ENCODE measurements at regions not wholly inside any gene's neighbourhood (a gene's known extent, or its start where the extent isn't known, plus 50 kb on each side); places are given as distances from the start of the nearest gene placed in this dataset.

- no peak for TF ChIP-seq CTCF (IDR thresholded peaks at IDR 0.05)
- TF ChIP-seq POLR2A (IDR thresholded peaks at IDR 0.05): no peak
- no peak for TF ChIP-seq POLR2AphosphoS5 (IDR thresholded peaks at IDR 0.05)
- TF ChIP-seq EP300 (IDR thresholded peaks at IDR 0.05): no peak
- no peak overlapping the region for H3K27ac ChIP-seq
- H3K9me3 ChIP-seq: no peaks in the 10 kb centered on the region
- H3K4me1 ChIP-seq: no peaks in the 10 kb centered on the region
- H3K36me3 ChIP-seq: no peaks in the 10 kb centered on the region
- H3K27me3 ChIP-seq: no peaks in the 10 kb centered on the region
- 64% methylated on average over 4 of the region's 4 CpGs for WGBS
- DNase-seq (ENCODE audit: low spot score in 2 of 2): no peak
- no peak overlapping the region for H3K4me3 ChIP-seq
Measured at GRCh38 chr5:33198836-33199235, 241.9 kb upstream of the TARS1 start.

DNA sequence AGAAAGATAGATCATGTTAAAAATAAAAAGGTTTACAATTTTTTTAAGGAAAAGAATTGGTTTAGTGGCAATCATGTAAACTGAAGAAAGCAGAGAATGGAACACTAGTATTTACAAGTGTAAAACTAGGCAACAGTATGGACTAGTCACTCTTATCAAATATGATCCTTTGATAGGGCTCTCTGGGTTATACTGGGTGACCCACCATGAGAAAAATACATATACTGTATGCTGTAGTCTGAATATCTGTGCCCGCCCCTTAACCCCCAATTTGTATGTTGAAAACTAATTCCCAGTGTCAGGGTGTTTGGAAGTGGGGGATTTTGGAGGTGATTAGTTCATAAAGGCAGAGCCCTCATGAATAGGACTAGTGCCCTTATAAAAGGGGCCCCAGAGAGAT, 236.8 kb upstream of the TARS1 start:
- no peaks in the 10 kb centered on the region for H3K9me3 ChIP-seq
- no peaks in the 10 kb centered on the region for H3K27me3 ChIP-seq
- WGBS: 90% methylated on average over 1 of the region's 1 CpG
- H3K27ac ChIP-seq: no peak overlapping the region
- no peak overlapping the region for H3K4me3 ChIP-seq
- no peaks in the 10 kb centered on the region for H3K36me3 ChIP-seq
- TF ChIP-seq POLR2AphosphoS5 (IDR thresholded peaks at IDR 0.05) (no peak), CTCF (IDR thresholded peaks at IDR 0.05) (no peak)
- DNase-seq (ENCODE audit: low spot score in 2 of 2): no peak
- H3K4me1 ChIP-seq: no peaks in the 10 kb centered on the region

DNA sequence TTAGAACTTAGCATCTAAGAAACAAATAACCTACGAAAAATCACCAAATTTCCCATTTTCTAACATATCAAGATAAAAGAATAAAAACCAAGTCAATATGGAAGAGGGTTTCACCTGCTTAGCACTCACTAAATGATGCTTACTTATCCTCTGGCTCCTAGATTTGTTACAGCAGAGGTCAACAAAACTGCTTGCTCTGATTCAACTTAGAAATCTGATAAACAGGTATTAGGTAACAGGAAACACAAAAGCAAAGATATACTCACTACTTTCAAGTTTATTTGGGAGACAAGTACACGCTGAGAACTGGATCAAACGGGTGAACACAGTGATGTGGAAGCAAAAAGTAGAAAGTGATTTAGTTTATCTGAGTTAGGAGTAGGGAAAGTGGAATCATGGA, 235.7 kb upstream of the TARS1 start:
- Histone ChIP-seq H3K27ac (no peak overlapping the region), H3K27me3 (no peaks in the 10 kb centered on the region), H3K36me3 (no peaks in the 10 kb centered on the region), H3K4me3 (no peak overlapping the region), H3K9me3 (no peaks in the 10 kb centered on the region), H3K4me1 (no peaks in the 10 kb centered on the region)
- 78% methylated on average over 3 of the region's 3 CpGs for WGBS
- TF ChIP-seq CTCF (IDR thresholded peaks at IDR 0.05) (no peak), EP300 (IDR thresholded peaks at IDR 0.05) (no peak), POLR2A (IDR thresholded peaks at IDR 0.05) (no peak), POLR2AphosphoS5 (IDR thresholded peaks at IDR 0.05) (no peak)
- no peak for DNase-seq (ENCODE audit: low spot score in 2 of 2)

DNA sequence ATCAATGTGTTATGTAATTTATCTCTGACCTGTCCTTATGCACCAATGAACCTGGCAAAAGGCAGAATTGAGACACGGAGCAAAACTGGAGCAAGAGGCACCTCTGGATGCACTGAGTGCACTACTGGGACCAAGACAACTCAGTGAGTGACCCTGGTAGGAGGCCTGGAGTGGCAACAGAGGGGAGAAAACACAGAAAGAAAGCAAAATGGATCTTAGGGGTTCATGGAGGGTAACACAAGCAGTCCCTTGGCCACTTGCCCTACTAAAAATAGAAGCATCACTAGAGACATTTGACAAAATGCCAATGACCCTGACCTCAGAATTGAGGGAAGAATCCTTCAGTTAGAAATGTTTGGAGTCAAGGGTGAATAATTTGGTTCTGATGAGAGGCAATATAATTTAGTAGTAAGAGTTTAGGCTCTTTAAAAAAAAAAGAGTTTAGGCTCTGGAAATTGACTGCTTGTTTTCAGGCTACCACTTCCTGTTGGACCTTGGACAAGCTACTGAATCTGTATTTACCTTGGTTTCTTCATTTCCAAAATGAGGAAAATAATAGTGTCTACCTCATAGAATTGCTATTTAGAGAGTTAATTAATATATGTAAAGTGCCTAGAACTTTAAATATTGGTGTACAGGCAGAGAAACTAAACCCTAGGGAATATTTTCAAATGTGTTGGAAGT, 234.9 kb upstream of the TARS1 start:
- TF ChIP-seq EP300 (IDR thresholded peaks at IDR 0.05) (no peak), POLR2A (IDR thresholded peaks at IDR 0.05) (no peak), CTCF (IDR thresholded peaks at IDR 0.05) (no peak)
- no peak for DNase-seq (ENCODE audit: low spot score in 2 of 2)
- Histone ChIP-seq H3K27ac (no peak overlapping the region), H3K27me3 (no peaks in the 10 kb centered on the region), H3K36me3 (no peaks in the 10 kb centered on the region), H3K4me3 (no peak overlapping the region), H3K9me3 (no peaks in the 10 kb centered on the region), H3K4me1 (no peaks in the 10 kb centered on the region)
- 70% methylated on average over 1 of the region's 1 CpG for WGBS

DNA sequence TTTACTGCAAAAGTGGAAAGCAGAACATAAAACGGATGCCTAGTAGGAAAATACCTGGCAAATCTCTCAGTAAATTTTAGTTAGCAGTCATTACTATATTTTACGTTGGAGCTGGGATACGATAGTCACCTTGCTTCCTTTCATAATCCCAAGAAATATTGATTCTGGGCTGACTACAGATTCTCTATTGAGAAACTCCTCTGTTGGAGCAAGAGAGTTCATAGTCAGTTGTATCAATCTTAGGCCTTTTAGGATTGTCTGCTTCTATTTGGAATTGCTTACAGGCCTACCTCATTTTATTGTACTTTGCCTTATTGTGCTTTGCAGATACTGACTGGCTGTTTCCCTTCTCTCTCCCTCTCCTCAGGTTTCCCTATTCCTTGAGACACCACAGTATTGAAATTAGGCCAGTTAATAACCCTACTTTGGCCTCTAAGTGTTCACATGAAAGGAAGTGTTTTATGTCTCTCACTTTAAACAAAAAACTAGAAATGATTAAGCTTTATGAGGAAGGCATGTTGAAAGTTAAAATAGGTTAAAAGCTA, 233.7 kb upstream of the TARS1 start:
- Histone ChIP-seq H3K27ac (no peak overlapping the region), H3K4me3 (no peak overlapping the region), H3K36me3 (no peaks in the 10 kb centered on the region), H3K27me3 (no peaks in the 10 kb centered on the region), H3K9me3 (no peaks in the 10 kb centered on the region), H3K4me1 (no peaks in the 10 kb centered on the region)
- TF ChIP-seq CTCF (IDR thresholded peaks at IDR 0.05): no peak
- no peak for TF ChIP-seq EP300 (IDR thresholded peaks at IDR 0.05)
- TF ChIP-seq POLR2AphosphoS5 (IDR thresholded peaks at IDR 0.05): no peak
- TF ChIP-seq POLR2A (IDR thresholded peaks at IDR 0.05): no peak
- whole genome bisulfite sequencing: 93% methylated on average over 3 of the region's 3 CpGs
- no peak for DNase-seq (ENCODE audit: low spot score in 2 of 2)

Measured in suprapubic skin (tissue), 4 donors.